ENCODE measurements at regions not wholly inside any gene's neighbourhood (a gene's known extent, or its start where the extent isn't known, plus 50 kb on each side); places are given as distances from the start of the nearest gene placed in this dataset.
"Not testable (repeated sequence)": the region's sequence is repeated elsewhere in the genome, so short reads cannot be mapped to it uniquely, and the experiment has no call there.

DNA sequence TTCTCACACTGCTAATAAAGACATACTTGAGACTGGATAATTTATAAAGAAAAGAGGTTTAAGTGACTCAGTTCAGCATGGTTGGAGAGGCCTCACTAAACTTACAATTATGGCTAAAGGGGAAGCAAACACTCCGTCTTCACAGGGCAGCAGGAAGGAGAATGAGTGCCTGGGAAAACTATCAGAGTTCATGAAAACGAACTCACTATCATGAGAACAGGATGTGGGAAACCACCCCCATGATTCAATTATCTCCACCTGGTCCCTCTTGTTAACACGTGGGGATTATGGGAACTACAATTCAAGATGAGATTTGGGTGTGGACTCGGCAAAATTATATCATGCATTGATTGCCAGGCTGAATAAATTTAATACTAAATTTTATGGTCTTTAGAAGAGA, 592.7 kb downstream of the GRXCR1 start:
- DNase-seq (ENCODE audit: insufficient read length, low spot score), result no peak
- TF ChIP-seq POLR2A (IDR thresholded peaks at IDR 0.05; ENCODE audit: low read depth, low read length), result no peak
- FAIRE-seq, result no peak

GRCh38 chr4:43496188-43496587, 603.7 kb downstream of the GRXCR1 start:
- DNase-seq (ENCODE audit: insufficient read length, low spot score) (no peak), FAIRE-seq (no peak)
- TF ChIP-seq POLR2A (IDR thresholded peaks at IDR 0.05; ENCODE audit: low read depth, low read length), result no peak

DNA sequence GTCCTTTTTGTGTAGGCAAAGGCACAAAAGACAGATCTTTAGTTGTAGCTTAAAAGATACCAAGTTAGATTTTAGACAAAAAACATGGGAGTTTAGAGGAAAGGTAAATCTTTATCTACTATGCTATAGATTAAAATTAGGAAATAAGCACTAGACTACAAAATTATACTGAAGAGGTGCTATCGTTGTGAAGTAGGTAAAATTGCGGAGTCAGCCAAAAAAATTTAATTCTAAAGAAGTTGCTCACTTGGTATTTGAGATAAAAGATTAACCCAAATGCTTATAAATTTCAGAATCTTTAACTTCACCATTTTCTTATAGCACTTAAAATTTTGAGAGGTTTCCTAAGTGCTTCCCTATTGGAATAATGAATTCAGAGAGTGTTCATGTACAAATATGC, 604.1 kb downstream of the GRXCR1 start:
- FAIRE-seq (no peak), DNase-seq (ENCODE audit: insufficient read length, low spot score) (no peak)

DNA sequence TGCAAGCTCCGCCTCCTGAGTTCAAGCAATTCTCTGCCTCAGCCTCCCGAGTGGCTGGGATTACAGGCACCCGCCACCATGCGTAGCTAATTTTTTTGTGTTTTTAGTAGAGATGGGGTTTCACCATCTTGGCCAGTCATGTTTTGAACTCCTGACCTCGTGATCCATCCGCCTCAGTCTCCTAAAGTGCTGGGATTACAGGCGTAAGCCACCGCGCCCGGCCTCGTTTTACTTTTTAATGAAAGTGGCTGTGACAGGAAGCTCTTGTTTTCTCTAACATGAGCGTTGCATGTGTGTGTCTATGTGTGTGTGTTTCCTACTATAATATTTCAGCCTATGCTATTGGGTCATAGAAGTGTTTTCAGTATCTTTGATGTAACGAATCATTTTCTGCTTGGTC, 613.3 kb downstream of the GRXCR1 start:
- not testable (repeated sequence) for FAIRE-seq

More for the DNA sequence above, 604.1 kb downstream of the GRXCR1 start:
- TF ChIP-seq POLR2A (IDR thresholded peaks at IDR 0.05; ENCODE audit: low read depth, low read length), result no peak

GRCh38 chr4:43512253-43512652, 619.7 kb downstream of the GRXCR1 start:
- TF ChIP-seq POLR2A (IDR thresholded peaks at IDR 0.05; ENCODE audit: low read depth, low read length), result no peak
- DNase-seq (ENCODE audit: insufficient read length, low spot score) (no peak), FAIRE-seq (no peak)

More for the DNA sequence above, 613.3 kb downstream of the GRXCR1 start:
- not testable (repeated sequence) for DNase-seq (ENCODE audit: insufficient read length, low spot score)

DNA sequence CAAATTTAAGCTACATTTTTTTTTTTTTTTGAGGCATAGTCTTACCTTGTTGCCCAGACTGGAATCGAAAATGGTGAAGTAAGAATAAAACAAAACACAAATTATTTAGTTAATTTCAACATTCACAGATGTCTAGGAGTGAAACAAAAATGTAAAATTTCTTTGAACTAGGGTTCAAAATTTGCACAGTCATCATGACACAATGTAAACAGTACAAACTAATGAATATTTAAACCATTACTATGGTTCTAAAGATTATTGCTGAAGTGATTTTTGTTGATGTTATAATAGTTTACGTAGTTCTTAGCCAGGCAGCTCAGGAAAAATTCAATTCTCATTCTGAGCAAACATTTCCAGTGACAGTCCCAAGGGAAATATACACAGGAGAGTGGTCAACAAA, 633.1 kb downstream of the GRXCR1 start:
- FAIRE-seq (no peak), DNase-seq (ENCODE audit: insufficient read length, low spot score) (no peak)
- TF ChIP-seq POLR2A (IDR thresholded peaks at IDR 0.05; ENCODE audit: low read depth, low read length), result no peak

- DNase-seq (ENCODE audit: insufficient read length, low spot score) (no peak), FAIRE-seq (no peak)
- no peak for TF ChIP-seq POLR2A (IDR thresholded peaks at IDR 0.05; ENCODE audit: low read depth, low read length)
These were observed 655.0 kb downstream of the GRXCR1 start for GRCh38 chr4:43547561-43547960.

GRCh38 chr4:43550981-43551627, 658.6 kb downstream of the GRXCR1 start:
- no peak for TF ChIP-seq POLR2A (IDR thresholded peaks at IDR 0.05; ENCODE audit: low read depth, low read length)
- DNase-seq (ENCODE audit: insufficient read length, low spot score) (no peak), FAIRE-seq (no peak)

- TF ChIP-seq POLR2A (IDR thresholded peaks at IDR 0.05; ENCODE audit: low read depth, low read length), result no peak
- DNase-seq (ENCODE audit: insufficient read length, low spot score) (no peak), FAIRE-seq (no peak)
These were observed 663.7 kb downstream of the GRXCR1 start for GRCh38 chr4:43556262-43556661.

GRCh38 chr4:43560047-43560446, 667.5 kb downstream of the GRXCR1 start:
- FAIRE-seq, result no peak
- TF ChIP-seq POLR2A (IDR thresholded peaks at IDR 0.05; ENCODE audit: low read depth, low read length), result no peak
- DNase-seq (ENCODE audit: insufficient read length, low spot score), result no peak

DNA sequence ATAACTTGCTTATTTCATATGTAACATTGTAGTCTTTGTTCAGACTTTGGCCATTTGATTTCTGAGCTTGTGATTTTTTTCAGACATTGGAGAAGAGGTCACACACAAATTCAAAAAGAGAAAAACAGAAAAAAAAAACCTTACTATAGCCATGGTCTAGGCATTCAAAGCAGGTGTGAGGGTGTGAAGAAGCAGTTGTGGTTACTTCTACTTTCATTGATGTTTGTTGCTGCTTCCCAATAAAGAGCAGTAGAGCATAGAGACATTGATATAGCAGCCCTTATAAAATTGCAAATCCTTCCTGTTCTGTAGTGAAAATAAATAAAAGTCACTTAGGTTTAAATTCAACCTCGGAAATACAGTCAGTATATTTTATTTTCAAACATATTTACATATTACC, 671.6 kb downstream of the GRXCR1 start:
- DNase-seq (ENCODE audit: insufficient read length, low spot score) (no peak), FAIRE-seq (no peak)

DNA sequence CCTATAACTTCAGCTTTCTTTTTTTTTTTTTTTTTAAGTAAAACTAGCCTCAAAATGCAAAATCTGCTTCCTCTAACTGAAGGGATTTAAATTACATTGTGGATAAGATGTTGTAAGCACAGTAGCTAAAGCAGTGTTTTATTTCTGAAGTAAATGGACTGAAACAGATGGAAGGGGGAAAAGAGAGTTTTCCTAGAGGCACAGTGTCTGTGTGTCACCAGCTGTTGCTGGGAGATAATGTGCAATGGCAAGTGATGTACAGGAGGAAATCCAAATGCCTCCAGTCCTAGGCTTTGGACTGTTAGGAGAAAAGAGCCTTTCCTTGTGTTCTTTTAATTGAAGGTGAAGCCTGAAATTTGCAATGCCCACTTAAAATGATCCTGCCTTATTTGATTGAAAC, 672.1 kb downstream of the GRXCR1 start:
- DNase-seq (ENCODE audit: insufficient read length, low spot score) (no peak), FAIRE-seq (no peak)
- no peak for TF ChIP-seq POLR2A (IDR thresholded peaks at IDR 0.05; ENCODE audit: low read depth, low read length)

More for the DNA sequence above, 671.6 kb downstream of the GRXCR1 start:
- no peak for TF ChIP-seq POLR2A (IDR thresholded peaks at IDR 0.05; ENCODE audit: low read depth, low read length)

GRCh38 chr4:43567644-43568043, 675.1 kb downstream of the GRXCR1 start:
- TF ChIP-seq POLR2A (IDR thresholded peaks at IDR 0.05; ENCODE audit: low read depth, low read length), result no peak
- FAIRE-seq, result no peak

DNA sequence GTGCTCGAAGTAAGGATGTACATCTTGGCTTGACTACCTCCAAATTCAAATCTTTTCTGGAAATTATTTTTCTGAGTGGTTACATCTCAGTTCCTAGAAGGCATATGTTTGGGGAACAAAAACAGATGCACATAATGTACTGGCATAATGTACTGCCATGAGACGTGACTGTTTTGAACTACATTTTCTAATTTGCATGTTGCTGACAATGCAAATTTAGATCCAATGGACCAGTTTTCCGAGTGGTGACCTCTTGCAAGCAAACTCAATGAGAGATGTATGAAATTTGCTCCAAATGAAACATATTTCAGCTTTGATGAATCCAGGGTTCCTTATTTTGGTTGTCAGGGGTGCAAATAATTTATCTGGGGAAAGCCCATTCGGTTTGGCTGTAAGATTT, 694.3 kb downstream of the GRXCR1 start:
- no peak for TF ChIP-seq POLR2A (IDR thresholded peaks at IDR 0.05; ENCODE audit: low read depth, low read length)
- DNase-seq (ENCODE audit: insufficient read length, low spot score), result no peak
- FAIRE-seq, result no peak

More at GRCh38 chr4:43567644-43568043, 675.1 kb downstream of the GRXCR1 start:
- no peak for DNase-seq (ENCODE audit: insufficient read length, low spot score)

DNA sequence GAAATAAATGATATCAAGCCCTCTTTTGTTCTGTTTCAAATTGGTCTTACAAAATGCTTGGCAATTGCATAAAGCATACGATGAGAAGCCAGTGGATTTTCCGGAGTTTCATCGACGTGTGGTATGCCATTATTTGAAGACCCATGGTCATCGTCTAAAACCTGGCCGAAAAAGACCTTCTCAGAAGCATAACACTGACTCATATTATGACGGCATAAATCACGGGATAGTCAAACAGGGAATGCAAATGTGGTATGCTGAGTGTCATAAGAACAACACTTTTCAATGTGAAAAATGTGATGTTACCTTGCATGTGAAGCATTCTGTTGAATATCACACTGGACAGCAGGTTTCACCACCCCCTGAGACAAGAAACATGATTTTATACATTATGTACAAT, 695.2 kb downstream of the GRXCR1 start:
- DNase-seq (ENCODE audit: insufficient read length, low spot score), result no peak
- no peak for TF ChIP-seq POLR2A (IDR thresholded peaks at IDR 0.05; ENCODE audit: low read depth, low read length)
- no peak for FAIRE-seq

DNA sequence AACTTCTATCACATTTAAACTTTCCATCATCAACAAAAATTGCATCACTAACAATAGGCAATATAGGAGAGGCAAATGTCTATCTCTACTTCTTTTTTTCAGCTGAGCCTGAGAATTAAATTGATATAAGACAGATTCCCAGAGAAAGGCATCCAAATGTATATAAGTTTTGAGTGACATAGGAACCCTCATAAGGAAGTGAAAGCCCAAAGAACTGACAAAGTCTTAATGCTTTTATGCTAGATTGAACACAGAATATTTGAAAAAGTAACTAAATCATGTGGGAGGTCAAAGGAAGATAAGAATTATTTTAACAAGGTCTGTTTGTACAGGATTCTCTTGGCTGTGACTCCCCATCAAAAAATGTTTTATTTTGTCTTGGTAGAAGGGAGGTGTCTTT, 714.9 kb downstream of the GRXCR1 start:
- FAIRE-seq, result no peak
- no peak for DNase-seq (ENCODE audit: insufficient read length, low spot score)
- TF ChIP-seq POLR2A (IDR thresholded peaks at IDR 0.05; ENCODE audit: low read depth, low read length), result no peak
